ENCODE measurements at regions not wholly inside any gene's neighbourhood (a gene's known extent, or its start where the extent isn't known, plus 50 kb on each side); places are given as distances from the start of the nearest gene placed in this dataset.

- ChIA-PET CTCF (no interaction called here), POLR2A (no interaction called here)
- Histone ChIP-seq H3K27me3 (ENCODE audit: control insufficient read depth, insufficient read depth, low read length) (no peaks in the 10 kb centered on the region), H3K4me3 (ENCODE audit: low read depth, low read length) (no peak overlapping the region), H3K27ac (ENCODE audit: low read depth, low read length) (no peak overlapping the region), H3K9me3 (ENCODE audit: control insufficient read depth, insufficient read depth, low read length) (no peaks in the 10 kb centered on the region)
- TF ChIP-seq CTCF (IDR thresholded peaks at IDR 0.05; ENCODE audit: low read depth, low read length): no peak
- DNase-seq (ENCODE audit: low read depth, low spot score): no peak
Observed at GRCh38 chr21:23119491-23119890, 2121.3 kb downstream of the NCAM2 start.

DNA sequence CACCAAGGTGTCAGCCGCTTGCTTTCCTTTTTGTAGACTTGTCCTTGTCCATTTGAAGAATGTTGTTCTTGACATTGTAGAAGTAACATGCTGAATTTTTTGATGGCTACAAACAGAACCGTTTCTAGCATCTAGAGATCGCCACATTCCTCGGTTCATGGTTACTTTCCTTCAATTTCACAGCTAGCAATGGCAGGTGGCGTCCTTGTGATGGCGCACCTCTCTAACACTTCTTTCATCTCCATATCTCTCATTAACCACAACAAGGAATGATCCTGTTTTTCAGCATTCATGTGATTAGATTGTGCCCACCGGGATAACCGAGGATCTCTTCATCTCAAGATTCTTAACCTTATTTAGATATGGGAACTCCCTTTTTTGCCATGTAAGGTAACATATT, 2129.8 kb downstream of the NCAM2 start:
- no peak overlapping the region for H3K4me3 ChIP-seq (ENCODE audit: low read depth, low read length)
- no peak overlapping the region for H3K27ac ChIP-seq (ENCODE audit: low read depth, low read length)
- H3K9me3 ChIP-seq (ENCODE audit: control insufficient read depth, insufficient read depth, low read length): peaks cover 15% of the 10 kb centered on the region
- no peaks in the 10 kb centered on the region for H3K27me3 ChIP-seq (ENCODE audit: control insufficient read depth, insufficient read depth, low read length)
- ChIA-PET CTCF (no interaction called here), POLR2A (no interaction called here)
- no peak for DNase-seq (ENCODE audit: low read depth, low spot score)
- TF ChIP-seq CTCF (IDR thresholded peaks at IDR 0.05; ENCODE audit: low read depth, low read length): no peak

- H3K27me3 ChIP-seq (ENCODE audit: control insufficient read depth, insufficient read depth, low read length): no peaks in the 10 kb centered on the region
- ChIA-PET POLR2A (no interaction called here), CTCF (no interaction called here)
- no peak overlapping the region for H3K4me3 ChIP-seq (ENCODE audit: low read depth, low read length)
- no peak for TF ChIP-seq CTCF (IDR thresholded peaks at IDR 0.05; ENCODE audit: low read depth, low read length)
- no peak overlapping the region for H3K27ac ChIP-seq (ENCODE audit: low read depth, low read length)
- no peak for DNase-seq (ENCODE audit: low read depth, low spot score)
- peaks cover 12% of the 10 kb centered on the region for H3K9me3 ChIP-seq (ENCODE audit: control insufficient read depth, insufficient read depth, low read length)
Observed at GRCh38 chr21:23130308-23130707, 2132.1 kb downstream of the NCAM2 start.

DNA sequence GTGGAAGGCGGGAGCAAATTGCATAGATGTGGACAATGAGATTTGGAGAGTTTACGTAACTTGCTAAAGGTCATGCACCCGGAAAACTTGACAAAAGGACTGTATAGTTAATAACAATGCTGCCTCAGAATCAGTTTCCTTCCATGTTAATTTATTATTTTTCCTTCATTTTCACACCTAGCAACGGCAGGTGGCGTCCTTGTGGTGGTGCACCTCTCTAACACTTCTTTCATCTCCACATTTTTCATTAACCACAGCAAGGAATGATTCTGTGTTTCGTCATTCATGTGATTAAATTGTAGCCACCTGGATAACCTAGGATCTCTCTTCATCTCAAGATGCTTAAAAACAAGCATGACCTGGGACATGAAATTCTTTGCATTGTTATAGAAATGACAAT, 2133.0 kb downstream of the NCAM2 start:
- Histone ChIP-seq H3K27ac (ENCODE audit: low read depth, low read length) (no peak overlapping the region), H3K4me3 (ENCODE audit: low read depth, low read length) (no peak overlapping the region), H3K9me3 (ENCODE audit: control insufficient read depth, insufficient read depth, low read length) (peaks cover 12% of the 10 kb centered on the region), H3K27me3 (ENCODE audit: control insufficient read depth, insufficient read depth, low read length) (no peaks in the 10 kb centered on the region)
- POLR2A ChIA-PET: no interaction called here
- TF ChIP-seq CTCF (IDR thresholded peaks at IDR 0.05; ENCODE audit: low read depth, low read length): no peak
- DNase-seq (ENCODE audit: low read depth, low spot score): no peak
- CTCF ChIA-PET: no interaction called here

DNA sequence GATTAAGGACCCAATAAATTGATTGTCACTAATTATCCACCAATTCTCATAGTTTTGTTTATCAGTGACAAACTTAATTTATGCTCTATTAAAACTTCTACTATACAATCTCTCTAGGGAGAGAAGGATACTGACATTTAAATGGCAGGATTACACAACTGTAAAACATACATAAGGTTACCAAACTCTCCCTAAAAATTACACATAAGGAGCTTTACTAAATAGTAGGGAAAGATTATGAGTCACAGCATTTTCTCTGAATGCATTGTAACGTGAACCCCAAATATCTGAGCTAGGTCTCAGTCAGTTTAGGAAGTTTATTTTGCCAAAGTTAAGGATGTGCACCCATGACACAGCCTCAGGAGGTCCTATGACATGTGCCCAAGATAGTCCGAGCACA, 2140.6 kb downstream of the NCAM2 start:
- Histone ChIP-seq H3K9me3 (ENCODE audit: control insufficient read depth, insufficient read depth, low read length) (no peaks in the 10 kb centered on the region; the same call in 1 of the 2 replicates), H3K4me3 (ENCODE audit: low read depth, low read length) (no peak overlapping the region), H3K27ac (ENCODE audit: low read depth, low read length) (no peak overlapping the region), H3K27me3 (ENCODE audit: control insufficient read depth, insufficient read depth, low read length) (no peaks in the 10 kb centered on the region)
- CTCF ChIA-PET: no interaction called here
- TF ChIP-seq CTCF (IDR thresholded peaks at IDR 0.05; ENCODE audit: low read depth, low read length): no peak
- POLR2A ChIA-PET: no interaction called here
- no peak for DNase-seq (ENCODE audit: low read depth, low spot score)

All from AG04450 (cell line).